HG03039 (cell line): ENCODE measurements at regions not wholly inside any gene's neighbourhood (a gene's known extent, or its start where the extent isn't known, plus 50 kb on each side); places are given as distances from the start of the nearest gene placed in this dataset.
"Not testable (repeated sequence)": the region's sequence is repeated elsewhere in the genome, so short reads cannot be mapped to it uniquely, and the experiment has no call there.

Source experiments
- ATAC-seq: cut with Tn5 transposase; IDR thresholded peaks from one replicate; pipeline ENCODE4 v1.9.1; 2021; ENCODE audit warnings: mild to moderate bottlenecking, moderate library complexity; ENCODE audit not compliant: unreplicated experiment

GRCh38 chr5:99349787-99350186 is 421.0 kb upstream of the CHD1 start:
- no peak for ATAC-seq

- no peak for ATAC-seq
These were observed 419.8 kb upstream of the CHD1 start for GRCh38 chr5:99348597-99348996.

GRCh38 chr5:99339758-99340157 is 411.0 kb upstream of the CHD1 start:
- ATAC-seq = not testable (repeated sequence)

- ATAC-seq = no peak
These were observed 406.1 kb upstream of the CHD1 start for GRCh38 chr5:99334936-99335335.

GRCh38 chr5:99331061-99331460 is 402.3 kb upstream of the CHD1 start:
- no peak for ATAC-seq

GRCh38 chr5:99320436-99320835 is 391.6 kb upstream of the CHD1 start:
- ATAC-seq = no peak

GRCh38 chr5:99317136-99317535 is 388.3 kb upstream of the CHD1 start:
- no peak for ATAC-seq

GRCh38 chr5:99316484-99316883 is 387.7 kb upstream of the CHD1 start:
- no peak for ATAC-seq

GRCh38 chr5:99315413-99316183 is 386.8 kb upstream of the CHD1 start:
- no peak for ATAC-seq

- no peak for ATAC-seq
These were observed 385.9 kb upstream of the CHD1 start for GRCh38 chr5:99314721-99315120.

GRCh38 chr5:99308131-99308530 is 379.3 kb upstream of the CHD1 start:
- ATAC-seq = no peak

GRCh38 chr5:99305045-99305580 is 376.3 kb upstream of the CHD1 start:
- ATAC-seq = no peak

- ATAC-seq = no peak
These were observed 356.8 kb upstream of the CHD1 start for GRCh38 chr5:99285606-99286005.

GRCh38 chr5:99275128-99275527 is 346.3 kb upstream of the CHD1 start:
- ATAC-seq = no peak

GRCh38 chr5:99272576-99272975 is 343.8 kb upstream of the CHD1 start:
- ATAC-seq = no peak

GRCh38 chr5:99258819-99259218 is 330.0 kb upstream of the CHD1 start:
- ATAC-seq = no peak

GRCh38 chr5:99248066-99248465 is 319.3 kb upstream of the CHD1 start:
- ATAC-seq = no peak

GRCh38 chr5:99247346-99247745 is 318.5 kb upstream of the CHD1 start:
- ATAC-seq = no peak

- no peak for ATAC-seq
These were observed 314.3 kb upstream of the CHD1 start for GRCh38 chr5:99243111-99243510.

GRCh38 chr5:99239826-99240360 is 311.1 kb upstream of the CHD1 start:
- ATAC-seq = no peak

GRCh38 chr5:99191206-99191745 is 262.5 kb upstream of the CHD1 start:
- ATAC-seq = no peak

- no peak for ATAC-seq
These were observed 258.8 kb upstream of the CHD1 start for GRCh38 chr5:99187611-99188010.
